ENCODE measurements at regions not wholly inside any gene's neighbourhood (a gene's known extent, or its start where the extent isn't known, plus 50 kb on each side); places are given as distances from the start of the nearest gene placed in this dataset.

GRCh38 chr13:73225990-73226389 lies 167.2 kb downstream of the KLF5 start:
- no peak overlapping the region for H3K4me2 ChIP-seq (ENCODE audit: low read length)
- no peak overlapping the region for H2AFZ ChIP-seq
- H3K27ac ChIP-seq = no peak overlapping the region
- no peaks in the 10 kb centered on the region for H3K4me1 ChIP-seq
- no peak for TF ChIP-seq CTCF (IDR thresholded peaks at IDR 0.05)
- H3K36me3 ChIP-seq (ENCODE audit: control insufficient read depth, insufficient read depth, low read length) = no peaks in the 10 kb centered on the region
- H3K4me3 ChIP-seq (ENCODE audit: low read depth, low read length) = no peak overlapping the region
- H3K79me2 ChIP-seq = no peaks in the 10 kb centered on the region
- H3K27me3 ChIP-seq (ENCODE audit: control insufficient read depth, insufficient read depth, low read length) = no peaks in the 10 kb centered on the region
- H3K9ac ChIP-seq = no peak overlapping the region
- H3K9me3 ChIP-seq (ENCODE audit: control insufficient read depth, low read length) = no peaks in the 10 kb centered on the region

- no peaks in the 10 kb centered on the region for H3K36me3 ChIP-seq (ENCODE audit: control insufficient read depth, insufficient read depth, low read length)
- TF ChIP-seq CTCF (IDR thresholded peaks at IDR 0.05) = no peak
- H3K9me3 ChIP-seq (ENCODE audit: control insufficient read depth, low read length) = no peaks in the 10 kb centered on the region
- no peak overlapping the region for H3K4me2 ChIP-seq (ENCODE audit: low read length)
- H3K27ac ChIP-seq = no peak overlapping the region
- no peak overlapping the region for H3K9ac ChIP-seq
- H3K27me3 ChIP-seq (ENCODE audit: control insufficient read depth, insufficient read depth, low read length) = no peaks in the 10 kb centered on the region
- H3K4me3 ChIP-seq (ENCODE audit: low read depth, low read length) = no peak overlapping the region
- H3K4me1 ChIP-seq = no peaks in the 10 kb centered on the region
- H2AFZ ChIP-seq = no peak overlapping the region
- no peaks in the 10 kb centered on the region for H3K79me2 ChIP-seq
Measured at GRCh38 chr13:73224703-73225102, 165.9 kb downstream of the KLF5 start.

GRCh38 chr13:73223372-73223781 lies 164.6 kb downstream of the KLF5 start:
- no peak overlapping the region for H3K9ac ChIP-seq
- H2AFZ ChIP-seq = no peak overlapping the region
- no peaks in the 10 kb centered on the region for H3K27me3 ChIP-seq (ENCODE audit: control insufficient read depth, insufficient read depth, low read length)
- H3K9me3 ChIP-seq (ENCODE audit: control insufficient read depth, low read length) = no peaks in the 10 kb centered on the region
- H3K27ac ChIP-seq = no peak overlapping the region
- H3K4me3 ChIP-seq (ENCODE audit: low read depth, low read length) = no peak overlapping the region
- H3K36me3 ChIP-seq (ENCODE audit: control insufficient read depth, insufficient read depth, low read length) = no peaks in the 10 kb centered on the region
- TF ChIP-seq CTCF (IDR thresholded peaks at IDR 0.05) = no peak
- H3K4me1 ChIP-seq = no peaks in the 10 kb centered on the region
- no peak overlapping the region for H3K4me2 ChIP-seq (ENCODE audit: low read length)
- no peaks in the 10 kb centered on the region for H3K79me2 ChIP-seq

GRCh38 chr13:73222627-73223305 lies 164.0 kb downstream of the KLF5 start:
- Histone ChIP-seq H3K9ac (no peak overlapping the region), H3K27me3 (ENCODE audit: control insufficient read depth, insufficient read depth, low read length) (no peaks in the 10 kb centered on the region), H3K27ac (no peak overlapping the region), H3K9me3 (ENCODE audit: control insufficient read depth, low read length) (no peaks in the 10 kb centered on the region), H2AFZ (no peak overlapping the region), H3K4me1 (no peaks in the 10 kb centered on the region), H3K79me2 (no peaks in the 10 kb centered on the region), H3K4me3 (ENCODE audit: low read depth, low read length) (no peak overlapping the region), H3K36me3 (ENCODE audit: control insufficient read depth, insufficient read depth, low read length) (no peaks in the 10 kb centered on the region), H3K4me2 (ENCODE audit: low read length) (no peak overlapping the region)
- TF ChIP-seq CTCF (IDR thresholded peaks at IDR 0.05) = no peak
